ENCODE measurements at regions not wholly inside any gene's neighbourhood (a gene's known extent, or its start where the extent isn't known, plus 50 kb on each side); places are given as distances from the start of the nearest gene placed in this dataset.

DNA sequence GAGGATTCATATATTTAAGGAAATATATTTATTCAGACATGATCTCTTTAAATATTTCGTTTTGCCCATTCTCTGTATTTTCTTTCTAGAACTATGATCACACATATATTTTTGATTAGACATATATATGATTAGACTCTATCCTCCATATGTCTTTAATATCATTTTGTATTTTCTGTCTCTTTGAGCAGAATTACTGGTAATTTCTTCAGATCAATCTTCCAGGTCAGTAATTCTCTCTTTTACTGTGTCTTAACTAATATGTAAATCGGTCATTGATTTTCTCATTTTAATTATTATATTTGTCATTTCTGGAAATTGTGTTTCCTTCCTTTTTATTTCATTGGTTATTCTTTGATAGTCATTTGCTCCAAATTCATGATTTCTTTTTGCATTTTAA, 586.2 kb downstream of the NR2F2 start:
- TF ChIP-seq, protein P1, sequence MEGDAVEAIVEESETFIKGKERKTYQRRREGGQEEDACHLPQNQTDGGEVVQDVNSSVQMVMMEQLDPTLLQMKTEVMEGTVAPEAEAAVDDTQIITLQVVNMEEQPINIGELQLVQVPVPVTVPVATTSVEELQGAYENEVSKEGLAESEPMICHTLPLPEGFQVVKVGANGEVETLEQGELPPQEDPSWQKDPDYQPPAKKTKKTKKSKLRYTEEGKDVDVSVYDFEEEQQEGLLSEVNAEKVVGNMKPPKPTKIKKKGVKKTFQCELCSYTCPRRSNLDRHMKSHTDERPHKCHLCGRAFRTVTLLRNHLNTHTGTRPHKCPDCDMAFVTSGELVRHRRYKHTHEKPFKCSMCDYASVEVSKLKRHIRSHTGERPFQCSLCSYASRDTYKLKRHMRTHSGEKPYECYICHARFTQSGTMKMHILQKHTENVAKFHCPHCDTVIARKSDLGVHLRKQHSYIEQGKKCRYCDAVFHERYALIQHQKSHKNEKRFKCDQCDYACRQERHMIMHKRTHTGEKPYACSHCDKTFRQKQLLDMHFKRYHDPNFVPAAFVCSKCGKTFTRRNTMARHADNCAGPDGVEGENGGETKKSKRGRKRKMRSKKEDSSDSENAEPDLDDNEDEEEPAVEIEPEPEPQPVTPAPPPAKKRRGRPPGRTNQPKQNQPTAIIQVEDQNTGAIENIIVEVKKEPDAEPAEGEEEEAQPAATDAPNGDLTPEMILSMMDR (IDR thresholded peaks at IDR 0.05) = no peak
- no peak for TF ChIP-seq POLR2A (IDR thresholded peaks at IDR 0.05)

Measured in breast epithelium (tissue), 3 donors.